NOMO-1 treated with DMSO at 0.1 percent for 48 hours (cell line): ENCODE measurements at regions not wholly inside any gene's neighbourhood (a gene's known extent, or its start where the extent isn't known, plus 50 kb on each side); places are given as distances from the start of the nearest gene placed in this dataset.

Experiments
- DNase-seq: peaks from one replicate; lab custom pipeline; 2025; ENCODE audit not compliant: unreplicated experiment; lab: John Stamatoyannopoulos, UW

DNA sequence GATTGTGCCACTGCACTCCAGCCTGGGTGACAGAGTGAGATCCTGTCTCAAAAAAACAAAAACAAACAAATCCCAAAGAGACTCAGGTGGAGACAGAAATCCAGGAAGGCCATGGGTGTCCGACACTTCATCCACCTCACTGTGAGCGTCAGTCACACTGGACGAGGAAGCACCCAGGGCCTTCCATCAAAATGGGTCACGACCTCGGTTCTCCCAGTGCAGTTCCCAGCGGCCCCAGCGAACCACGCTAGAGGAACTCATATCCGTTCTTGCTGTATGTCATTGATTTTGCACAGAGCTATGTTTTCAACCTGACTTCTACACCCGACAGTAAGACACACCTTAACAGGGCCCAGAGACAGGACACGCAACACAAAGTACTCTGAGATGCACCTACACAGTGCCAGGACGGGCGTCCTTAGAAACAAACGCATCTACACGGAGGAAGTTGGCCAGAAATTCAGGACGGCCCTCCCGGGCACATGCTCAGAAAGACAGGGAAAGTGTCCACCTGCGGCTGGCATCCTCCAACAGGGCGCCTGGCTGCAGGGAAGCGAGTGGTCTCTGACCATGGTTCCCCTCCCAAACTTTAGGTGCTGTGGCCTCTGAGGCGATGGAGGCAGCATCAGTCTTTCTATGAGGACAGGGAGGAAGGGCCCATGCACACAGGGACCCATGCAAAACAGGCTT, 410.5 kb downstream of the CTTN start:
- DNase-seq: no peak

GRCh38 chr11:70810133-70810532, 411.8 kb downstream of the CTTN start:
- no peak for DNase-seq

GRCh38 chr11:70810681-70811080, 412.4 kb downstream of the CTTN start:
- DNase-seq: no peak

DNA sequence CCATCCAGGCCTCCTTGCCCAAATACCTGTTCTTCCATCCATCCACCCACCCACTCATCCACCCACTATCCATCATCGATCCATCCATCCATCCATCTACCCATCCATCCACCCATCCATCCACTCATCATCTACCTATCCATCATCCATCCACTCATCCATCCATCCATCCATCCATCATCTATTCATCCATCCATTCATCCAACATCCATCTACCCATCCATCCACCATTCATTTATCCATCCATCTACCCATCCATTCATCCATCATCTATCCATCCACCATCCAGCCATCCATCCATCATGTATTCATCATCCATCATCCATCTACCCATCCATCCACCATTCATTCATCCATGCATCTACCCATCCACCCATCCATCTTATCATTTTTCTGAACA, 413.2 kb downstream of the CTTN start:
- no peak for DNase-seq

DNA sequence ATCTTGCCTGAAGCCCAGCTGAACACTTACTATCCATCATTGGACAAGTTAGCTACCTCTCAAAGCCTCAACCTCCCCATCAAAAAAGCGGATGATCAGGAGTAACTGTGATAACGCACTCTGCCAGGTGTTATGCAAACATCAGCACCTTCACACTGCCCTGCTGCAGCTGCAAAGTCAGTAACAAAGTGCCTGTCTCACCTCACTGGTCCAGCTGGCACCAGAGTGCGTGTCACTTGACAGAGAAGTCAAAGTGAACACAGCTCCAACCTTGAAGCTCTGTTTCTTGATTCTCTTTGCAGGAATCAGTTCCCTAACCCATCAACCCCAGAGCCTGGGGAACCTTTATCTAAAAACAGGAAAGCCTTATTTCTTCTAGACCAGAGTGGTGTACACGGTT, 413.6 kb downstream of the CTTN start:
- no peak for DNase-seq

GRCh38 chr11:70812472-70812871, 414.1 kb downstream of the CTTN start:
- DNase-seq: no peak

- DNase-seq: no peak
Measured at GRCh38 chr11:70813651-70814050, 415.3 kb downstream of the CTTN start.

GRCh38 chr11:70815485-70815832, 417.1 kb downstream of the CTTN start:
- no peak for DNase-seq

- DNase-seq: no peak
Measured at GRCh38 chr11:70816156-70816678, 417.9 kb downstream of the CTTN start.

DNA sequence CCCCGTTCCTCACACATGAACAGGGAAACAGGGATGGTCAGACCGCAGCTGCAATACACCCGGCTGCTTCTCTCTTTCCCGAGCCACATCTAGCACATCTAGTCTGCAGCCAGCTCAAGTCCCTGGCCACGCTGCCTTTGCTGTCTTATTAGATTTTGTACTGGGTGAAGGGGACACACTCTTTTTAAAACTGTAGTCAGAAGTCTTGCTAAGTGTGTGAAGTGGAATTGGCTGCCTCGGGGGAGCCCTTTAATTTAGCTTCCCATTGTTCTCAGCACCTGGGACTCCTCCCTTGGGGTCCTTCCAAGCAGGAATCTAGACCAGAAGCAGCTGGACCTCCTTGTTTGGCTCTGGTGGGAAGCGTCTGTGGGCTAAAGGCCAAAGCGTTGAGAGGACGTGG, 420.0 kb downstream of the CTTN start:
- DNase-seq: no peak

GRCh38 chr11:70819022-70819421, 420.7 kb downstream of the CTTN start:
- DNase-seq: no peak

DNA sequence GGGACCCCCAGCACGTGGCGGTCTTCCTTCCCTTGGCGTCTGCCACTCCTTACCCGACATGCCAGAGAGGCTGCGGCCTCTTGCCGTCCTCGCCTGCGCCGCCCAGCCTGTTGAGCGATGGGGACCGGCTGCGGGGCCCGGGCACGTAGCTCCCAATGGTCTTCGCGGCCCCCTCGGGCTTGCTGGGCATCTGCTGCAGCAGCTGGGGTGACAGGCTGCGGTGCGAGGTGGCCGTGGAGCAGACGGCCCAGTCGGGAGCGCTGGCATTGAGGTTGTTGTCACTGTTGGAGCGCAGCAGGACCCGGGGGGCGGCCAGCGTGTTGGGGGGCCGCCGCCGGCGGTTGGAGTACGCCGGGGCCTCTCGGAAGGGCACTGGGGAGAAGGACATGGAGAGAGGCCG, 422.0 kb downstream of the CTTN start:
- no peak for DNase-seq

DNA sequence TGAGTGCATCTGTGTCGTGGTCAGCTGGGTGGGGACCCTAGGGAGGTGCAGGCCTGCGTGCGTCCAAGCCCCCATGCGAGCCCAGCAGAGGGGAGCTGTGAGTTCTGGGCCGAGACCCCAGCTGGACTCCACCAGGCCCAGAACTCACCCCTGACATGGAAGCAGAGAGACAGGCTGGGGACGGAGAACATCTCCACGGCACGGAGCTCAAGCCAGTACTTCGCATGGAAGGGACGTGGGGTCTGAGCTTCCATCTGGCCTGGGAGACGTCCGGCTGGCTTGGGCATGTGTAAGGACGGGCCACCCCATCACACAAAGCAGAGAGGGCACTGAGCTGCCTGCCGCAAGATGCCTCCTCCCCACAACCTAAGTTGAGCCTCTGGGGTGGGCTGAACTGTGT, 422.4 kb downstream of the CTTN start:
- no peak for DNase-seq

GRCh38 chr11:70823771-70824170, 425.4 kb downstream of the CTTN start:
- DNase-seq: no peak

GRCh38 chr11:70824605-70825245, 426.4 kb downstream of the CTTN start:
- no peak for DNase-seq

DNA sequence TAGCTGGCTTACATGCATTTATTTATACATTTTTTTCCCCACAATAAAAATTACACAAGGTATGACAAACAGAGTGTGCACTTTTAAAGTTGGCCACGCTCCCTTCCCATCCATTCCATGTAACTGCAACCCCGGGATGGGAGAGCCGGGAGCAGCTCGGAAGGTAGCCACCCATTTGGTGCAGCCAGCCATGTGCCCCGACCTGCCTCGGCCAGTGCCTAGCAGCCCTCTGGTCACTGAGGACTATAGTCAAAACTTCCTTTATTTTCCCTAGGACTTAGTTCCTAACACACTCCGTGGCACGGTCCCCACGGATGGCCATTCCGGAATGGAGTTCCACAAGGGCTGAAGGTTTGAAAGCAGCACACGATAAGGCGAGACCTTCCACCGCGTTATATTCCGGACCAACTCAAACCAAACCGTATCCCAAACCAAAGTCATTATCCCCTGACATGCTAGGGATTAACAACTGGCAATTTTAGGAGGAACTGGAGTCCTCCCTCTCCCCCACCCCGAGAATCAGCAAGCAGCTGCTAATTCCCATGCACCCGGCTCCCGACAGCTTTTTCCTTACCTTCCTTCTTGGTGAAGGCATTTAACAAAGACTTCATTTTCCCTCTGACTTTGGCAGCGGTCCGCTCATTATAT, 426.4 kb downstream of the SHANK2 start:
- DNase-seq: no peak

- no peak for DNase-seq
Measured at GRCh38 chr11:70826541-70827335, 425.6 kb downstream of the SHANK2 start.

- no peak for DNase-seq
Measured at GRCh38 chr11:70828593-70829082, 423.7 kb downstream of the SHANK2 start.

DNA sequence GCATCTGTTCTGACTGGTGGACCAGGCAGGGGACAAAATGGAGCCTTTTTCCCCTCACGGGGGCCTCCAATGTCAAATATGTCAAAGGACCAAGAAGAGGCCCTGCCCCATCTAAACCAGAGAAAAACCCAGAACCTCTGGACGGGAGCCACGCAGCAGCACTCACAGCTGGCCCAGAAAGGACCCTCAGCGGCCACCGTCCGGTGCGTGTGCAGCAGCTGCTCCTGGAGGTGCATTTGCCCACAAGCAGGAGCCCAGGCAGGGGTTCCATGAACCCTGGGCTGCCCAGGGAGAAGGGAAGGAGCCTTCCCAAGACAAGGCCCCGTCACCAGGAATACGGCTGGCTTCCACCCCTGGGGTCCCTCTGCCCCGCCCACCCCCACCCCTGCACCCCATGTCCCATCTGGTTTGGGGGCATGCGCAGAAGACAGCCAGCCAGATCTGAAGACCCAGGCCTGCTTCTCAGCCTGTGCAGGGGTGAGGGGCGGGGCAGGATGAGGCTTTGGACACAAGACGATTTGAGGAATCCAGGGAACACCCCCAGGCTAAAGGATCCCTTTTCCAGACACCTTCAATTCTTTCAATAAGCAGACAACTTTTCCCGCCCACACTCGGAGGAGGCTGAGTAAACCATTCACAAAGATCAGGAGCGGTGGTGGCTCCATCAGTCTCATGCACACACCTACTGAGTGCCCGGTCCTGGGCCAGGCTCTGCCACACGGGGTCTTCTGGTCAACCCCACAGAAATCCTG, 423.1 kb downstream of the SHANK2 start:
- no peak for DNase-seq

- DNase-seq: no peak
Measured at GRCh38 chr11:70829886-70830272, 422.5 kb downstream of the SHANK2 start.

GRCh38 chr11:70833011-70833410, 419.4 kb downstream of the SHANK2 start:
- no peak for DNase-seq
